PC-3 (cell line): ENCODE measurements at regions not wholly inside any gene's neighbourhood (a gene's known extent, or its start where the extent isn't known, plus 50 kb on each side); places are given as distances from the start of the nearest gene placed in this dataset.

Experiments
- EZH2 ChIP-seq: fragments of 300-600 bp; sonication (generic); IDR thresholded peaks from one replicate; pipeline ENCODE4 v1.6.1; 2017; ENCODE audit warnings: antibody characterized with exemption, mild to moderate bottlenecking, low read length; ENCODE audit not compliant: unreplicated experiment
- EZH2phosphoT487 ChIP-seq: fragments of 300-600 bp; sonication (generic); IDR thresholded peaks from 2 replicates; pipeline ENCODE4 v1.6.1; 2018; ENCODE audit warnings: mild to moderate bottlenecking, antibody characterized with exemption, low read length, borderline replicate concordance
- TF ChIP-seq, protein P1 (sequence below): fragments of 300-600 bp; sonication (generic); conservative IDR thresholded peaks from 2 replicates; pipeline ENCODE4 v1.5.1; 2017; ENCODE audit warnings: antibody characterized with exemption, low read depth, mild to moderate bottlenecking, low read length

DNA sequence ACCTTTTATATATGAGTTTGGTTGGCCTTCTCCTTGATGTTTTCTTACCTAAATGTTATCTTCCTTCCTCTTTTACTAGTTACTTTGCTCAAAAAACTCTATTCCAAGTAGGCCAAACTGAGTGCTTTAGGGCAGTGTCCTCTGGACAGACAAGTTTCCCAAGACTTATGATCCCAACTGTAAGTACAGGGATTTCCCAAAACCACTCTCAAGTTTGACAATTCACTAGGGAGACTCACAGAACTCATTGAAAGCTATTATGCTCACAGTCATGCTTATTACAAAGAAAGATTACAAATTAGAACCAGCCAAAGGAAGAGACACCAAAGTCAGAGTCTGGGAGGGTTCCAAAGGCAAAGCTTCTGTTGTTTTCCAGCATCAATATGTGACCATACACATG lies 534.2 kb upstream of the ALCAM start:
- TF ChIP-seq, protein P1, sequence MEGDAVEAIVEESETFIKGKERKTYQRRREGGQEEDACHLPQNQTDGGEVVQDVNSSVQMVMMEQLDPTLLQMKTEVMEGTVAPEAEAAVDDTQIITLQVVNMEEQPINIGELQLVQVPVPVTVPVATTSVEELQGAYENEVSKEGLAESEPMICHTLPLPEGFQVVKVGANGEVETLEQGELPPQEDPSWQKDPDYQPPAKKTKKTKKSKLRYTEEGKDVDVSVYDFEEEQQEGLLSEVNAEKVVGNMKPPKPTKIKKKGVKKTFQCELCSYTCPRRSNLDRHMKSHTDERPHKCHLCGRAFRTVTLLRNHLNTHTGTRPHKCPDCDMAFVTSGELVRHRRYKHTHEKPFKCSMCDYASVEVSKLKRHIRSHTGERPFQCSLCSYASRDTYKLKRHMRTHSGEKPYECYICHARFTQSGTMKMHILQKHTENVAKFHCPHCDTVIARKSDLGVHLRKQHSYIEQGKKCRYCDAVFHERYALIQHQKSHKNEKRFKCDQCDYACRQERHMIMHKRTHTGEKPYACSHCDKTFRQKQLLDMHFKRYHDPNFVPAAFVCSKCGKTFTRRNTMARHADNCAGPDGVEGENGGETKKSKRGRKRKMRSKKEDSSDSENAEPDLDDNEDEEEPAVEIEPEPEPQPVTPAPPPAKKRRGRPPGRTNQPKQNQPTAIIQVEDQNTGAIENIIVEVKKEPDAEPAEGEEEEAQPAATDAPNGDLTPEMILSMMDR: no peak
- TF ChIP-seq EZH2 (no peak), EZH2phosphoT487 (no peak)
